GM23338 (cell line): ENCODE measurements at regions not wholly inside any gene's neighbourhood (a gene's known extent, or its start where the extent isn't known, plus 50 kb on each side); places are given as distances from the start of the nearest gene placed in this dataset.

Experiments
- ATAC-seq: fragments of 200-7000 bp; cut with Tn5 transposase; 3 replicates; pipeline ENCODE4 v1.9.1; 2020
- DNase-seq: peaks from one replicate; pipeline ENCODE4 v3.0.0-alpha.2; 2015; ENCODE audit warnings: low spot score
- H2AFZ ChIP-seq: fragments of 200-600 bp; sonication (generic); 2 replicates; pipeline ENCODE4 v1.8.0; 2016; ENCODE audit warnings: antibody characterized with exemption, mild to moderate bottlenecking, moderate library complexity
- H3F3A ChIP-seq: fragments of 200-600 bp; sonication (generic); replicated peaks from 2 replicates; pipeline ENCODE4 v1.8.0; 2017; ENCODE audit warnings: antibody characterized with exemption, mixed run types, low read depth
- H3K27ac ChIP-seq: fragments of 200-600 bp; sonication (generic); 2 replicates; pipeline ENCODE4 v1.6.1; 2016; ENCODE audit warnings: low read depth
- H3K27me3 ChIP-seq: fragments of 200-600 bp; sonication (generic); 2 replicates; pipeline ENCODE4 v1.8.0; 2016; ENCODE audit warnings: mild to moderate bottlenecking, mixed run types, moderate library complexity; ENCODE audit not compliant: insufficient read depth
- H3K36me3 ChIP-seq: fragments of 200-600 bp; sonication (generic); 2 replicates; pipeline ENCODE4 v1.8.0; 2016; ENCODE audit warnings: mild to moderate bottlenecking; ENCODE audit not compliant: insufficient read depth
- H3K4me1 ChIP-seq: fragments of 200-600 bp; sonication (generic); 2 replicates; pipeline ENCODE4 v1.8.0; 2016; ENCODE audit warnings: mild to moderate bottlenecking, moderate library complexity; ENCODE audit not compliant: insufficient read depth
- H3K4me2 ChIP-seq: fragments of 200-600 bp; sonication (generic); 2 replicates; pipeline ENCODE4 v1.7.1; 2017; ENCODE audit warnings: mixed run types
- H3K4me3 ChIP-seq: fragments of 200-600 bp; sonication (generic); 2 replicates; pipeline ENCODE4 v1.6.1; 2016; ENCODE audit warnings: mixed run types
- H3K79me2 ChIP-seq: fragments of 200-600 bp; sonication (generic); replicated peaks from 2 replicates; pipeline ENCODE4 v1.8.0; 2017; ENCODE audit warnings: mild to moderate bottlenecking; ENCODE audit not compliant: insufficient read depth
- H3K9me2 ChIP-seq: fragments of 200-600 bp; sonication (generic); 2 replicates; pipeline ENCODE4 v1.8.0; 2017; ENCODE audit not compliant: insufficient read depth
- H4K20me1 ChIP-seq: fragments of 200-600 bp; sonication (generic); replicated peaks from 2 replicates; pipeline ENCODE4 v1.8.0; 2017; ENCODE audit warnings: mild to moderate bottlenecking; ENCODE audit not compliant: insufficient read depth
- H3K27ac Mint-ChIP-seq: 2 replicates; pipeline ENCODE4 v1.8.0; 2020; ENCODE audit warnings: inconsistent platforms, mild to moderate bottlenecking, moderate library complexity, mixed read lengths
- H3K27me3 Mint-ChIP-seq: 3 replicates; pipeline ENCODE4 v1.8.0; 2022; ENCODE audit warnings: low read depth, mild to moderate bottlenecking, moderate library complexity, mixed read lengths, inconsistent platforms; ENCODE audit not compliant: insufficient read depth, poor library complexity
- H3K36me3 Mint-ChIP-seq: 3 replicates; pipeline ENCODE4 v1.8.0; 2021; ENCODE audit warnings: low read depth, mild to moderate bottlenecking, inconsistent platforms, moderate library complexity, mixed read lengths
- H3K4me1 Mint-ChIP-seq: 3 replicates; pipeline ENCODE4 v1.8.0; 2020; ENCODE audit warnings: mild to moderate bottlenecking, inconsistent platforms, mixed read lengths
- H3K4me3 Mint-ChIP-seq: 3 replicates; pipeline ENCODE4 v1.8.0; 2021; ENCODE audit warnings: moderate library complexity, mild to moderate bottlenecking, inconsistent platforms, mixed read lengths
- H3K9me3 Mint-ChIP-seq: 3 replicates; pipeline ENCODE4 v1.8.0; 2020; ENCODE audit warnings: moderate library complexity, mild to moderate bottlenecking, inconsistent platforms, mixed read lengths
- CREB1 ChIP-seq: fragments of 250-450 bp; sonication (Bioruptor Pico); IDR thresholded peaks from 2 replicates; pipeline ENCODE4 v1.5.0; 2020; ENCODE audit warnings: low read depth, mild to moderate bottlenecking, moderate library complexity
- NANOG ChIP-seq: IDR thresholded peaks from 2 replicates; pipeline ENCODE4 v1.6.1; 2016; ENCODE audit warnings: antibody characterized with exemption, borderline replicate concordance
- ZNF114 ChIP-seq: fragments of 250-450 bp; sonication (Bioruptor Pico); IDR thresholded peaks from 2 replicates; pipeline ENCODE4 v1.5.0; 2020; ENCODE audit warnings: mild to moderate bottlenecking, moderate library complexity
- ZNF462 ChIP-seq: fragments of 250-450 bp; sonication (Bioruptor Pico); IDR thresholded peaks from 2 replicates; pipeline ENCODE4 v1.5.0; 2020; ENCODE audit warnings: mild to moderate bottlenecking, moderate library complexity
- TF ChIP-seq, protein P1 (sequence below): IDR thresholded peaks from one replicate; pipeline ENCODE4 v1.6.1; 2018; ENCODE audit warnings: antibody characterized with exemption; ENCODE audit not compliant: unreplicated experiment

DNA sequence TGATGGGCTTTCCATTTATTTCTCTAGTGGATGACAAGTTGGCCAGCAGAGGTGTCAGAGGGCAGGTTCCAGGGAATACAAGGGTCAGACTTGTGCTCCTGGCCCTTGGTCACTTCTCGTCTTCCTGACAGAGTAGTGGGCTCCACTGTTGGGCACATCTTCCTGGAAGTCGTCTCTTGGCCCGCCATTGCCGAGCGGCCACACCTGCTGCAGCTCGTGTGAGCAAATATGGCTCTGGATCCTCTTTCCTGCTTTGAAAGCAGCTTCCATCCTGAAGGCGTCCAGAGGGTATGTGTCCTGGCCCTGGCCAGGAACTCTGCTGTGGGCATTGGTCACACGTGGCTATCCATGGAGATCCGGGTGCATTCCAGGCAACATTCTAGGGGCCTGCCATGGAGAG, 100.2 kb downstream of the SNRPN start (continued):
- no peak for TF ChIP-seq ZNF462

DNA sequence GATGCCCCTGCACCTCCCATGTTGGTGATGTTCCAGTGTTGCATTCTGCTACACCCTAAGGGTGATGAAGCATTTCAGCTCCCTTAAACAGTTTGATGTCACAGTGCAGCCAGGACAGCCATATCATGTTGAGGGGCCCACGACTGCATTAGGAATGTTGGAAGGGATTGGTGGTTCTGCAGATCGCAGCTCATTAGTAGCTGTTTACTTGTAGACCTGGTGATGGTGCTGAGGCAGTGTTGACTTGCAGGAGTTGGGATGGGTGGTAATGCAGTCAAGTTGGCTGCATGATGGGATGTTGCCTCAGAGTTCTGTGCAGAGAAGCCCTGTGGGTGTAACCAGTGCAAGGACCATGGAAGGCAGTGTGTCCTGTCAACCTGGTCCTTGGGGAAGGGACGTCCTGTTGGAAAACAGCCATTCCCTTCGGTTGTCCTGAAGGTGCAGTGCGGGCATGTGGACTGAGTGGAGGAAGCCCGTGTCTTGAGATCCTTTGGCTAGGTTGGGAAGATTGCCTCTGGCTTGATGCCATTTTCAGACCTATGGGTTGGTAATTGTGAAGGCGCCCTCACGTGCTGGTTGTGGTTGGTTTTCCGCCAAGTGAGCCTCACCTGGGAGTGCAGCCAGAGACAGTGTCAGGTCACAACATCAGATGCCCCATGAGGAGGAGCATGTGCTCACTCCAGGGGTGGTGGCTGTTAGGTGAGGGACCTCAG, 100.7 kb downstream of the SNRPN start:
- H3K4me3 ChIP-seq: no peak overlapping the region
- H3K27me3 ChIP-seq: no peaks in the 10 kb centered on the region
- H3K27me3 Mint-ChIP-seq: peaks cover 56% of the 10 kb centered on the region
- no peak overlapping the region for H3K27ac Mint-ChIP-seq
- H3F3A ChIP-seq: no peaks in the 10 kb centered on the region
- no peak overlapping the region for H3K27ac ChIP-seq
- no peak overlapping the region for H3K4me3 Mint-ChIP-seq
- H3K4me1 ChIP-seq: no peaks in the 10 kb centered on the region
- H3K4me2 ChIP-seq: no peak overlapping the region
- peaks cover 100% of the 10 kb centered on the region for H3K36me3 Mint-ChIP-seq
- no peak for ATAC-seq
- no peaks in the 10 kb centered on the region for H3K4me1 Mint-ChIP-seq
- no peaks in the 10 kb centered on the region; the same call in 1 of the 2 replicates for H3K9me2 ChIP-seq
- no peak overlapping the region for H2AFZ ChIP-seq
- peaks cover 90% of the 10 kb centered on the region for H3K36me3 ChIP-seq
- H3K79me2 ChIP-seq: peaks cover 16% of the 10 kb centered on the region; the same call in 1 of the 2 replicates
- peaks cover 100% of the 10 kb centered on the region for H3K9me3 Mint-ChIP-seq
- no peaks in the 10 kb centered on the region for H4K20me1 ChIP-seq
- DNase-seq: no peak
- no peak for TF ChIP-seq CREB1 (CRISPR knock-in tag)
- no peak for TF ChIP-seq NANOG
- TF ChIP-seq, protein P1, sequence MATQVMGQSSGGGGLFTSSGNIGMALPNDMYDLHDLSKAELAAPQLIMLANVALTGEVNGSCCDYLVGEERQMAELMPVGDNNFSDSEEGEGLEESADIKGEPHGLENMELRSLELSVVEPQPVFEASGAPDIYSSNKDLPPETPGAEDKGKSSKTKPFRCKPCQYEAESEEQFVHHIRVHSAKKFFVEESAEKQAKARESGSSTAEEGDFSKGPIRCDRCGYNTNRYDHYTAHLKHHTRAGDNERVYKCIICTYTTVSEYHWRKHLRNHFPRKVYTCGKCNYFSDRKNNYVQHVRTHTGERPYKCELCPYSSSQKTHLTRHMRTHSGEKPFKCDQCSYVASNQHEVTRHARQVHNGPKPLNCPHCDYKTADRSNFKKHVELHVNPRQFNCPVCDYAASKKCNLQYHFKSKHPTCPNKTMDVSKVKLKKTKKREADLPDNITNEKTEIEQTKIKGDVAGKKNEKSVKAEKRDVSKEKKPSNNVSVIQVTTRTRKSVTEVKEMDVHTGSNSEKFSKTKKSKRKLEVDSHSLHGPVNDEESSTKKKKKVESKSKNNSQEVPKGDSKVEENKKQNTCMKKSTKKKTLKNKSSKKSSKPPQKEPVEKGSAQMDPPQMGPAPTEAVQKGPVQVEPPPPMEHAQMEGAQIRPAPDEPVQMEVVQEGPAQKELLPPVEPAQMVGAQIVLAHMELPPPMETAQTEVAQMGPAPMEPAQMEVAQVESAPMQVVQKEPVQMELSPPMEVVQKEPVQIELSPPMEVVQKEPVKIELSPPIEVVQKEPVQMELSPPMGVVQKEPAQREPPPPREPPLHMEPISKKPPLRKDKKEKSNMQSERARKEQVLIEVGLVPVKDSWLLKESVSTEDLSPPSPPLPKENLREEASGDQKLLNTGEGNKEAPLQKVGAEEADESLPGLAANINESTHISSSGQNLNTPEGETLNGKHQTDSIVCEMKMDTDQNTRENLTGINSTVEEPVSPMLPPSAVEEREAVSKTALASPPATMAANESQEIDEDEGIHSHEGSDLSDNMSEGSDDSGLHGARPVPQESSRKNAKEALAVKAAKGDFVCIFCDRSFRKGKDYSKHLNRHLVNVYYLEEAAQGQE: no peak
- TF ChIP-seq ZNF462: no peak
- TF ChIP-seq ZNF114 (CRISPR knock-in tag): no peak
